Occipital lobe (tissue), 1 donor: ENCODE measurements at regions not wholly inside any gene's neighbourhood (a gene's known extent, or its start where the extent isn't known, plus 50 kb on each side); places are given as distances from the start of the nearest gene placed in this dataset.

Experiments
- DNase-seq: peaks from one replicate; lab custom pipeline; 2025; lab: John Stamatoyannopoulos, UW

DNA sequence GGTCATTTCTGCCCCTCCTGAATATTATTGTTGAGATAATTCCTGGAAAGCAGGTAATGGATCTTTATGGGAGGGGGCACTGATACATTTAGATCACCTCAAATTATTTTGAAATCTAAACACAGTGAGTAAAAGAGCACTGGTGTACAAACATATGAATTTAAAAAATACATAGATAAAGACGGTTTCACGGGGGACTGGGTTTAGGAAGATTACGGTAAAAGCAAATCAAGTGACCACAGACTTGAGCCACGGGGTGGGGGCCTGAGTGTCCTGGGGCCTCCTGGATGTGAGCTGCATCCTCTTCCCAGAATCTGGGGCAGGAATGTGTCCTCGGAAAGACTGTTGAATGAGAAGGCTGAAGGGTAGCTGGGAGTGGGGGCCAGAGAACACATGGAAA is 219.1 kb upstream of the KLF6 start:
- DNase-seq, result no peak

DNA sequence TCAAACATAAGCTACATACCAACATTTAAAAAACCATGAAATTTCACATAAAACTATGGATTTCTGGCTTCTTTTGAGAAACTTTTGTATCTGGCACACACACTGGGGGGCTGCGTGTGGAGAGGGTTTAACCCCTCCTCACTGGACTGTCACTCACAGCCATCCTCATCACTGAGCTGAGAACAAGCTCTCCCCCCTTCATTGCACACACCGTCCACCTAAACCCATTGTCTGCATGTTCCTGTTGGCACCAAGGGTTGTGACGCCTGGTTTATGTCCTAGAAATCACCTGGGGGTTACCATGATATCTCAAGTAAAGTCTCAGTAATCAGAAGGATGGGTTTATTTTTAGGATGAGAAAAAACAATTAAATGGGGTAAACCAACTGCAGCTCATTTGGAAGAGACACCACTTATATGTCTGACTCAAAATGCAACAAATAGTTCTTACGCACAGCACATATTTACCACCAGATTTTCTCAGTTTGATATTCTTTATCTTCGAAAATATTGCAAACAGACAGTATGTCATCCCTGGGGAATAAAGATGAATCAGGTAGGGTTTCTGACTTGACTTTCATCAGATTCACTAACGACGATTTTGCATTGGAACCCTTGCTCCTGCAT is 218.5 kb upstream of the KLF6 start:
- no peak for DNase-seq

DNA sequence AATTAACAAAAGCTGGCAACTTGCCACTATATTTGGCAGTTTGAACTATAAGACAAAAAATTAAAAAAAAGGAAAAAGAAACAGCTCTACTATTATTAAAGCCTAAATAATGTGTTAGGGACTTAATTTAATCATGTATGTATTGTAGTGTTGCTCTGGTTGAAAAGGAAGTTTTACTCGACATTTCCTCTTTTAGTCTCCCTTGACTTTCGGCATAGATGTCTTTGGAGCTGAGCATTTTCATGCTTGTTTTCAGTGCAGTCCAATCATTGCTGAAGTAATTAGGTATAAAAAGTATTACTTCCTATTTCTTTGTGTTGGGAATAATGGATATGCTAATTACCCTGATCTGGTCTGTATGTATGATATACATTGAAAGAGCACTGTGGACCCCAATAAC is 216.8 kb upstream of the KLF6 start:
- DNase-seq, result no peak

DNA sequence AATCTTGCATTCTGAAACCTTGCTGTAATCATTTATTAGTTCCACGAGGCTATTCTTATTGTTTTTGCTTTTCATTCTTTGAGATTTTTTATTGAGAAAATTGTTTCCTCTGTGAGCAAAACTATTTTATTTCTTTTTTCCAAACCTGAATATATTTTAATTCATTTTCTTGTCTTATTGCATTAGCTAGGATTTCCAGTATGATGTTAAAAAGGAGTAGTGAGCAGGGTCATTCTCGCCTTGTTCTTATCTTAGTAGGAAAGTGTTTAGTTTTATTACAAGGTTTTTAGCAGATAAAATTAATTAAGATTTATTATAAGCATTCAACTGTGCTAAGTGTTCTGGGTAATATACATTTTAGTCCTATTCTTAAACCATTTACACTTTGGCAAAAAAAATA is 214.6 kb upstream of the KLF6 start:
- no peak for DNase-seq

DNA sequence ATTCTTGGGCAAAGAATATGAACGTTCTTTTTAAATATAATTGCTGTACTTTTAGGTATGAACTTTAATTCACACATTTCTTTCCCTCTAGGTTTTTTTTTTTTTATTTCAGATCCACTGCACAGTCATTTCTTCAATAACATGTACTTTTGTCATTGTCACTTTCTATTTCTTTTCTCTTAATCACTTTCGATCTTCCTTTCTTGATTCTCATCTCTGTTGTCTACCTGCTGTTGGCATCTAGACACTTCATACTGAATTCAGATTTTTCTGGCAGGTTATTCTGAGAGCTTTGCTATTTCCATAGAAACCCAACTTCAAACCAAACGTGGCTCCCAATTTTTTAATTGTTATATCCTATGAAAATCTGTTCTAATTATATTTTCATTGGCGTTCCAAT is 211.7 kb upstream of the KLF6 start:
- DNase-seq, result no peak

DNA sequence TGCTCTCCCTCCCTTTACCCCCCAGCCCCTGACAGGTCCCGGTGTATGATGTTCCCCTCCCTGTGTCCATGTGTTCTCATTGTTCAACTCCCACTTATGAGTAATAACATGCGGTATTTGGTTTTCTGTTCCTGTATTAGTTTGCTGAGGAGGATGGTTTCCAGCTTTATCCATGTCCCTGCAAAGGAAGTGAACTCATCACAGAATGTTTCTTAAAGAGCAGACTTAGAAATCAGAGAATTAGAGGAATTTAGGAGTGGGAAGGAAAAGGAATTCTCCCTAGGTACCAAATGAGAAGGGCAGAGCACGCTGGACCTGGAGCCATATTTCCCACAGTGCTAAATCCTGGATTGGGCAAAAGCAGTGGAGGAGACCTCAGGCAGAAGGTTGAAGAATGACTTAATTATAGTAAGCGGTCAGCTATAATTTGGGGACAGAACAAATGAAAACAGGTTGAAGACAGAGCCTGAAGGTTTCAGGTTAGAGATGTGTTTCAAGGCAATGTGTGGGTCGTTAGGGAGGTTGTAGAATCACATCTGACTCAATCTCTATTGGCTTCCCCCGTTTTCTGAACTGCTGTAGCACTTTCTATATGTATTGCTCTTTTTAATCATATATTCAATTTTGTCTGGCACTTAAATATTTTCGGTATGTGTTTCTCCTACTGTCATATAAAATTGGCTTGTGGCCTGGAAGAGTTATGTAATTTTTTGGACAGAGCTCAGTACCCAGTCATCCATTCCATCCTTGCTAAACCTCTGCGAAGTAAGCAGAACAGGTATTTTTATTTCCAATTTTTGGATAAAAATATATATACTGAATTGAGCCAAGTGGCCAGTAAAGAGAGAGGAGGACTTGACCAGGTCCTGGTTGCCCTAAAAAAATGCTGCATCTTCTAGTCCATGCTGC is 210.5 kb upstream of the KLF6 start:
- DNase-seq, result no peak

DNA sequence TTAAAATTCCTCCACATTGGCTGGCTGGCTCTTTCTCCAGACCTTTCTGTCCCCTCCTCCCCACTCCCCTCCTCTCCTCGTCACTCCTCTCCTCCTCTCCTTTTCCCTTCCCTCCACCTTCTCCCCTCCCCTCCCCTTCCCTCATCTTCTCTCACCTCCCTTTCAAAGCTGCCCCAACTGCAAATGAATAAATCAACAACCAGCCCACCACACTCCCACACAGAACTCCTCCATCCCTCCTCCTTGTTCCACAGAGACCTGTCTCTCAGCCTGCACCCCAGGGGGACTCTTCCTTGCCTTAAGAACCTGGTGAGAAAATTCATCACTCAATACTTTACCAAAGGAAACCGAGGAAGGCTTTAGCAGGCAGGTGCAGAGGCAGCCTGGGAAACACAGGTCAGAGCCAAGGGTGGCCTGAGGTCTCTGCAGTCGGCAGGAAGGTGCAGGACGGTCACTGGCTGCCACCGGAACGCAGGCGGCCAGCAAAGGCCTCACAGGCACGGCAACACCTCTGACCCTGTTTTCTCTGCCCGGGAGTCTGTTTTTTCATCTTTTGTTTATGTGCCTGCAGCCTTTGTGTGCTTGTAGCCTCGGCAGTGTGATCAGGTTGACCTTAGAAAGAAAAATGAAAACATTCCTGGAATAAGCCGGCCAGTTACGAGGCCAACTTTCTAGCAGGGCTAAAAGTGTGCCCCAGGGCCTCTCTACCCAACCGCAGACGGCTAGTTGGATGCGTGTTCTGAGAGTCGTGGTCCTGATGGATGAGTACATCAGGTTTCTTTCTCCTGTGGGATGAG is 207.6 kb upstream of the KLF6 start:
- no peak for DNase-seq

DNA sequence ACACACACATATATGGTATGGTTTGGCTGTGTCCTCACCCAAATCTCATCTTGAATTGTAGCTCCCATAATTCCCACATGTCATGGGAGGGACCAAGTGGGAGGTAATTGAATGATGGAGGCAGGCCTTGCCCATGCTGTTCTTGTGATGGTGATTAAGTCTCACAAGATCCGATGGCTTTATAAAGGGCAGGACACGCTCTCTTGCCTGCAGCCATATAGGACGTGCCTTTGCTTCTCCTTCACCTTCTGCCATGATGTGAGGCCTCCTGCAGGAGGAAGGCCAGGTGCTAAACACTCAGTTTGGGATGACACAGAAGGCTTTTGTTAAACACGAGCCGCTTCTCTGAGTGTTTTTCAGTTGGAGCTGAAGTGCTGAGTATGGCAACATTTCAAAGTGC is 205.3 kb upstream of the KLF6 start:
- DNase-seq, result no peak

DNA sequence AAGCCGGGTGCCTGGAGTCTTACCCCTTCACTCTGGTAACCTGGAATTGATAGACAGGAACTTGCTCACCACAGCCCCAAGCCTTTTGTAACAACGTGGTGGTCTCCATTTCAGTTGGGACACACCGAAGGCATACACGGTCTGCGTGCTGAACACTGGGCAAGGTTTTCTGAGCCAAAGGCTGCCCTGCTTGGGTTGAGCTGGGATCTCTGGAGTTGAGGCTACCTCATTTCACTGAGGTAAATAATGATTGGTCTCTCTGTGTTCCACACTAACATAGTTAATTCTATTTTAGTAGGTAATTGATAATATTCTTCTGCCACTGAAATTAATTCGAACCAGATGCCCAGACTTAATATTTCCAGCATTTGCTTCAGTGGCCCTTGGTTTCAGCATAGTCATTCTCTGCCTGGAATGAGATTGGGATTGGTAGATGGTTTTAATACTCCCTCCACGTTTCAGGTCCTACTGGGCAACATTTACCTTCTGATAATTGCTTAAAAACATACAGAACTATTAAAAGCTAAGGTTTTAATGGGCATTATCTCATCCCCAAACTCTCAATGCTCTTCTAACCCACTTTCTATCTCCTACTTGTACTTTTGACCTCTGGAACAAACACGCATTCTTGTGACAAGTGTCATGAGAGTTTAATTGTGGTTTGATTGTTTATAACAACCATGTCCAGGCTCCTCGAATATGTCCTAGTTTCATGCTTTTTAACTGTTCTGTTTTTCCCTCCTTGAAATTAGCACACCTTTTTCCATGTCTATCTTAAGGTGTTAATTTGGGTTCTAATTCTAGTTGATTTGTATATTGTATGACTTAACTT is 202.3 kb upstream of the KLF6 start:
- DNase-seq, result no peak

DNA sequence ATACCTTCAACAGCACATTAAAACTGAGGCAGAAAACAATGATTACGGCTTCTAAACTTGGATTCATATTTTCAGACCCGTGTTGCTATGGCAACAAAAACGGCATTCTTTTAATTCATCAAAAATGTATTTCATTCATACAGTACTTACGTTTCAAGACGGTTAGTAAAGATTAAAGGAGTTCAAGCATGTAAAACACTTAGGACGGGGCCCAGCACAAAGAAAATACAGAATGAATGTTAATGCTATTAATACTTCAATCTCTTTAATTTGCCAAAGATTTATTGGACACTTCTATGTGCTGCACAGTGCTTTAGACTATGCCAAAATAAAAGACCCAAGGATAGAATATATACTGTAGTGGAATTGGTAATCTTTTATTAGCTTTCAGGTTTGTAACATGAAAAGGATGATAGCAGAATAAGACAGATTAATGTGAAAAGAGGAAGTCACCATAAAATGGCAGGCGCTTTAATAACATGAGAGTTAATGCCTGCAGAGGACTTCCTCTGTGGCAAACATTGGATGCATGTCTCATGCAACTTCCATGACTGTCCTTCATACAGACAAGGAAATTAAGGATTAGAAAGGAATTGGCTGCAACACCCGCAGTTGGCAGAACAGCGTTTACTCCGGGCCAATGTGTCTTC is 201.6 kb upstream of the KLF6 start:
- DNase-seq, result no peak

DNA sequence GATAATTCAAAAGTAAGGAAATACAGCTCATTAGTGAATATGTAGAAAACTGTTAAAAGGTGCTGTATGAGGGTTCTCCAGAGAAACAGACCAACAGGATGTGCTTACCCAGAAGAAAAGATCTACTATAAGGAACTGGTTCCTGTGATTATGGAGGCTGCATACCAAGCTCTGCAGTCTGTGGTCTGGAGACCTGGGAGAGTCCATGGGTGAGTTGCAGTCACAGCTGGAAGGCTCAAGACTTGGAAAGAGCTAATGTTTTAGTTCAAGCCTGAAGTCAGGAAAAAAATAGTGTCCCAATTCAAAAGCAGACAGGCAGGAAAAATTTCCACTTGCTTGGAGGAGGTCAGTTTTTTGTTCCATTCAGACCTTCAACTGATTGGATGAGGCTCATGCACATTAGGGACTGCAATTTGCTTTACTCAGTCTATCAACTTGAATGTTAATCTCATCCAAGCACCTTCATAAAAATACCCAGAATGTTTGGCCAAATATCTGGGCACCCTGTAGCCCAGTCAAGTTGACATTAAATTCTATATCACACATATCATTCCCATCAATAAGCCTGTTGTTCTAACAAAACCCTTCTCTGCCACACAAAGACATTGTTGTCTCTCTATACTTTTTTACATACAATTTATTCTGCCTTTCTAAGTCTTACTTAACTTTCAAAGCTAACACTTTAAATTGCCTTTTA is 197.9 kb upstream of the KLF6 start:
- no peak for DNase-seq

DNA sequence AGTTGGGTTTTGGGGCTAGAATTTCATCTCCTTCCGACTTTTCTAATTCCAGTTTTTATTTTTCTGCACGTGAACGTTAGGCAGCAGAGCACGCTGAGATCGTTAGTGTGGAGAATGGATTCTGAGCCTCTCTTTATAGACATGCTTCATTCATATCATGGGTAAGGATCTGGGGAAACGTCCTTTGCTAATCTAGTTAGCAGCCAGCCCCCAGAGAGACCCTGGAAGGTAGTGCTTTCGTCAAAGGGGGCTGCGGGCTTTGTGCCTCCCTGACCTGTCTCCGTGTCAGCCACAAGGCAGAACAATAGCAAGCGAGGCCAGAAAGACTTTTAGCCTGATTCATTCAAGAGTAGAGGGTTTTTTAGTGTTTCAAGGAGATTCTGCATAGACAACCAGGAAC is 196.3 kb upstream of the KLF6 start:
- no peak for DNase-seq

DNA sequence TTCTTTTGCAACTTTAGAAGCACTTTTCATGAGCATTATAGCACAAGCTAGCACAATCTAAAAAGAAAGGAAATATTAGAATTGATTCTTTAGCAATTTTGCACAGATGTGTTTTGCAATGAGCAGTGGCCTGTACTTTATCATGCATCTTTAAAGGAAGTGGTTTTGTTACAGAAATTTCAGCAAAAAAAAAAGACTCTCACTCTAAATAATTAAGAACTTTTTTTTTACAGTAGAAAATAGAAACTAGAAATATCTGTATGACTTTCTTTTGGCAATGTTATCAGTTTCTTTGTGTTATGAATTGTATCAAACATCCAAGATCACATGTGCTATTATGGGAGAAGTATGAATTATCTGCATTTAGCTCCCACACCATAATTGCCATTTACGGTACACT is 195.7 kb upstream of the KLF6 start:
- no peak for DNase-seq

DNA sequence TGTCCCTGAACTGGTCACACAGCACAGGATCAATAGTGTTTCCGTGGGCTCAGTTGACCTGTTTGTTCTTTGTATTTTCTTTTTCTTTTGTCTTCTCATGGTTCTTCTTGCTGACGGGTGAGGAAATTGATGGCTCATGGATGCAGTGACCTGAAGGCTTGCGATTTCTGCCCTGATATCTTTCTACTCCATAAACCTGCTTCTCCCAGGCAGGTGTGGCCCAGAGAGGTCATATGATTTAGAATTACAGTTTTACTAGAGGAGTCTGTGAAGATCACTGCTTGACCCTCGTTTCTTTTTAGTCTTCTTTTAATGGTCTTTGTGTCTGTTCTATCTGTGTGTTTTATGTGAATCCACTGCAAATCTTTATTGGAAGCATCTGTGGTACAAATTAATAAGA is 195.1 kb upstream of the KLF6 start:
- DNase-seq, result no peak

DNA sequence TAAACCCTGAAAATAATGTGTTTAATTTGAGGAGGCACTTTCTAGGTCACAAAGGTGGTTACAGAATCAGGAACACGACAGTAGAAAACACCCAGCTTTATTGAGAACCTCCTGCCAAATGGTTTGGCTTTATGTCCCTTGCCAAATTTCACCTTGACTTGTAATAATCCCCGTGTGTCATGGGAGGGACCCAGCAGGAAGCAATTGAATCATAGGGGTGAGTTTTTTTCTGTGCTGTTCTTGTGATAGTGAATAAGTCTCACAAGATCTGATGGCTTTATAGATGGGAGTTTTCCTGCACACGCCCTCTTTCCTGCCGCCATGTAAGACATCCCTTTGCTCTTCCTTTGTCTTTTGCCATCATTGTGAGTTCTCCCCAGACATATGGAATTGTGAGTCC is 193.8 kb upstream of the KLF6 start:
- DNase-seq, result no peak

DNA sequence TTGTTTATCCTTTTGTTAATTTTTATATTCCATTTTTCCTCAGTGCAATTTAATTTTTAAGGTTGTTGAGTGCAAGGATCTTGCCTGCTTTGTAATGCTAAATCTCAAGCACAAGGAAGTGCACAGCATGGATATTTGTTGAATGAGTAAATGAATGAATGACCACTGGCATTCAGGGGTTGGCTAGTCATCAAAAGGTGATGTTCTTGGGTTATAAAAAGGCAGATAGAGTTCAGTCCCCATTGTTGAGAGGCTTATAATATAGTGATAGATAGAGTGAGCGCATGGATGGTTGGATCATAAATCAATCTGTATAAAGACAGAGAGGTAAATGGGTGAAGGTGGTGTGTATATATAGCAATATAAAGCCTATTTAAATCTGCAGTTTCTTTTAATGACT is 193.2 kb upstream of the KLF6 start:
- no peak for DNase-seq

DNA sequence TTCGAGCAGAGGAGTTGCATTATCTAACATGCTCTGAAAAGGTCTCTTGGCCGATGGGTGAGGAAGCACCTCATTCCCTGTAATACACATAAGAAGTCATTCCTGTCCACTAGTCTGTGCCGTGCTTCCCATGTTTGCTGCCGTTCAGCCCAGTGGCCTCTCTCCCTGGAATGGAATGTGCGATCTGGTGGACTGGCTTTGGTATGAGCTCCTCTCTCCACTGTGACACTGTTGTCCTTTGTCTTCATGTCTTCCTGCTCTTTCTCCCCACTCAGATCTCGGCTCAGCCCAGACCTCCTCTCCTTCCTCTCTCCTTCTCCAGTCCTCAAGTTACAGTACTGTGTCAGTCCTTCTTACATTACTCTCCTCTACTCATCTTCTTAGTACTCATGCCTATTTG is 192.8 kb upstream of the KLF6 start:
- DNase-seq, result no peak

DNA sequence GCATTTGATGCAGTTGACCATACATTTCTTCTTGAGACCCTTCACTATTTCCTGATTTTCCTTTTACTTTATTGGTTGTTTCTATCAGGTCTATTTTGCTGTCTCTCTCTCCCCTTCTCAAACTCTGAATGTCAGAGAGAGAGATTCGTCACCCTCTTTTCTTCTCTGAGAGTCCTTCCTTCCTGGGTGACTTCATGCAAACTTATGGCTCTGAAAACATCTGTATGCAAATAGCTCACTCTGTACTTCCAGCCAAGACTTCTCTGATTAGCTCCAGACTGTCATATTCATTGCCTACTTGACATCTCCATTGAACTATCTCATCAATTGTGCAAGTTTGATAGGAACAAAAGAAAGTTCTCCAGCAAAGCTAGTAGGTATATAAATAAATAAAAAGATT is 191.7 kb upstream of the KLF6 start:
- no peak for DNase-seq

DNA sequence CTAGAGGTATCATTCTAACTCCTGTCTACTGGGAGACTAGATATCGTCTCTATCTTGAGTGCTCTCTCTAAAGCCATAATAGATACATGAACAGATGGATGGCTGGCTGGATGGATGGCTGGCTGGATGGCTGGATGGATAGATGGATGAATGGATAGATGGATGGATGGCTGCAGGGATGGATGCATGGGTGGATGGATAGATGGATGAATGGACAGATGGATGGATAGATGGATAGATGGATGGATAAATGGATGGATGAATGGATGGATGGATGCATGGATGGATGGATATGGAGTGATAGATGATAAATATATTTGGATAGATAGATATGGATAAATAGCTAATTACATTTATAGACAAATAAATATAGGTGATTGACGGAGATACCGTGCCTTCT is 191.2 kb upstream of the KLF6 start:
- DNase-seq, result no peak

DNA sequence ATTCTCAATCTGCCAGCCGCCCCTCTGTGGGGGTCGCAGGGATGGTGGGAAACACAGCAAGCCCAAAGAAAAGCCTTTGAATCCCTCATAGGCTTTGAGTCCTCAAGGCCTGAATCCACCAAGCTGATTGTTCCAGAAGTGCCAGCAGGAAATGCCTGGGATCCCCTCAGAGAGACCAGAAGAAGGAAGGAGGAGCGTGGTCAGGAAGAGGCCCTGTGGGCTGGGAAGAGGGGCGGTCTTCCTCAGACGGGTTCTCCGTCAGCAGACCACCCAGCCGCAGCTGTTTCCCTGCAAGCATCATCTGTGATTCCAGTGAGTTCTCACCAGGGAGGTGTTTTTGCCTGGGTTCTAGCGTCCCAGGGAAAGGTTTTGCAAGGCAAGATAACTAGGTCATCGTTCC is 190.0 kb upstream of the KLF6 start:
- no peak for DNase-seq
